ENCODE measurements at regions not wholly inside any gene's neighbourhood (a gene's known extent, or its start where the extent isn't known, plus 50 kb on each side); places are given as distances from the start of the nearest gene placed in this dataset.

GRCh38 chr14:61203081-61203753 is 77.9 kb downstream of the TMEM30B start:
- intact Hi-C loops (cut with micrococcal nuclease) = no loop called here
- Mint-ChIP-seq H3K27ac (no peak overlapping the region), H3K27me3 (peaks cover 20% of the 10 kb centered on the region), H3K36me3 (ENCODE audit: low read depth) (no peaks in the 10 kb centered on the region), H3K4me3 (no peak overlapping the region), H3K4me1 (peaks cover 3% of the 10 kb centered on the region), H3K9me3 (no peaks in the 10 kb centered on the region)
- CTCF ChIA-PET = no interaction called here
- POLR2A ChIA-PET = no interaction called here
- TF ChIP-seq CTCF (IDR thresholded peaks at IDR 0.05) = no peak
- ATAC-seq (ENCODE audit: low read depth) (no peak), DNase-seq (no peak)

GRCh38 chr14:61202124-61202523 is 79.0 kb downstream of the TMEM30B start:
- H3K27me3 Mint-ChIP-seq = peaks cover 23% of the 10 kb centered on the region
- no peak for DNase-seq
- no peaks in the 10 kb centered on the region for H3K9me3 Mint-ChIP-seq
- ChIA-PET POLR2A (no interaction called here), CTCF (no interaction called here)
- H3K27ac Mint-ChIP-seq = no peak overlapping the region
- H3K4me1 Mint-ChIP-seq = peaks cover 3% of the 10 kb centered on the region
- intact Hi-C loops (cut with micrococcal nuclease) = no loop called here
- no peak for TF ChIP-seq CTCF (IDR thresholded peaks at IDR 0.05)
- no peak for ATAC-seq (ENCODE audit: low read depth)
- no peak overlapping the region for H3K4me3 Mint-ChIP-seq
- H3K36me3 Mint-ChIP-seq (ENCODE audit: low read depth) = no peaks in the 10 kb centered on the region

- H3K27me3 Mint-ChIP-seq = peaks cover 26% of the 10 kb centered on the region
- DNase-seq = no peak
- H3K9me3 Mint-ChIP-seq = no peaks in the 10 kb centered on the region
- ATAC-seq (ENCODE audit: low read depth) = no peak
- no peak overlapping the region for H3K27ac Mint-ChIP-seq
- intact Hi-C loops (cut with micrococcal nuclease) = no loop called here
- H3K4me3 Mint-ChIP-seq = no peak overlapping the region
- H3K4me1 Mint-ChIP-seq = peaks cover 3% of the 10 kb centered on the region
- no peak for TF ChIP-seq CTCF (IDR thresholded peaks at IDR 0.05)
- H3K36me3 Mint-ChIP-seq (ENCODE audit: low read depth) = no peaks in the 10 kb centered on the region
- CTCF ChIA-PET = no interaction called here
- POLR2A ChIA-PET = no interaction called here
Observed at GRCh38 chr14:61201171-61201570, 80.0 kb downstream of the TMEM30B start.

GRCh38 chr14:61197416-61197815 is 83.7 kb downstream of the TMEM30B start:
- CTCF ChIA-PET = no interaction called here
- ATAC-seq (ENCODE audit: low read depth) (no peak), DNase-seq (no peak)
- Mint-ChIP-seq H3K4me3 (no peak overlapping the region), H3K27me3 (peaks cover 25% of the 10 kb centered on the region), H3K9me3 (peaks cover 4% of the 10 kb centered on the region), H3K4me1 (peaks cover 3% of the 10 kb centered on the region), H3K27ac (no peak overlapping the region), H3K36me3 (ENCODE audit: low read depth) (no peaks in the 10 kb centered on the region)
- intact Hi-C loops (cut with micrococcal nuclease) = no loop called here
- TF ChIP-seq CTCF (IDR thresholded peaks at IDR 0.05) = no peak
- POLR2A ChIA-PET = no interaction called here

- no peak for TF ChIP-seq CTCF (IDR thresholded peaks at IDR 0.05)
- Mint-ChIP-seq H3K4me3 (no peak overlapping the region), H3K27ac (no peak overlapping the region), H3K9me3 (peaks cover 4% of the 10 kb centered on the region), H3K36me3 (ENCODE audit: low read depth) (no peaks in the 10 kb centered on the region), H3K27me3 (peaks cover 25% of the 10 kb centered on the region), H3K4me1 (no peaks in the 10 kb centered on the region)
- POLR2A ChIA-PET = no interaction called here
- ATAC-seq (ENCODE audit: low read depth) (no peak), DNase-seq (no peak)
- CTCF ChIA-PET = no interaction called here
- intact Hi-C loops (cut with micrococcal nuclease) = no loop called here
Observed at GRCh38 chr14:61196792-61197191, 84.3 kb downstream of the TMEM30B start.

Measured in activated B cell treated with CpG ODN at 0.5 μM for 24 hours (primary cell).